Nephron (organoid): ENCODE measurements at regions not wholly inside any gene's neighbourhood (a gene's known extent, or its start where the extent isn't known, plus 50 kb on each side); places are given as distances from the start of the nearest gene placed in this dataset.
"Not testable (repeated sequence)": the region's sequence is repeated elsewhere in the genome, so short reads cannot be mapped to it uniquely, and the experiment has no call there.

Experiments used
- H3K27ac Mint-ChIP-seq, 3 experiments: 2 replicates each; pipeline ENCODE4 v1.8.0; 2020; ENCODE audit warnings: mixed read lengths in 3 of 3, mild to moderate bottlenecking in 2 of 3, moderate library complexity in 1 of 3
- H3K27me3 Mint-ChIP-seq: 2 replicates; pipeline ENCODE4 v1.8.0; 2021; ENCODE audit warnings: low read depth, mild to moderate bottlenecking, moderate library complexity, mixed read lengths
- H3K36me3 Mint-ChIP-seq: 2 replicates; pipeline ENCODE4 v1.8.0; 2020; ENCODE audit warnings: low read depth, mixed read lengths
- H3K4me1 Mint-ChIP-seq: 2 replicates; pipeline ENCODE4 v1.8.0; 2020; ENCODE audit warnings: mixed read lengths
- H3K4me3 Mint-ChIP-seq, 3 experiments: 2 replicates each; pipeline ENCODE4 v1.8.0; 2020; ENCODE audit warnings: mild to moderate bottlenecking in 3 of 3, mixed read lengths in 3 of 3, moderate library complexity in 2 of 3
- H3K9me3 Mint-ChIP-seq: 2 replicates; pipeline ENCODE4 v1.8.0; 2020; ENCODE audit warnings: mixed read lengths
- CTCF ChIP-seq, 3 experiments: fragments of 200-600 bp; sonication (generic); IDR thresholded peaks; one replicate each; pipeline ENCODE4 v1.5.0; 2021; ENCODE audit warnings: antibody characterized with exemption in 3 of 3; ENCODE audit not compliant: unreplicated experiment in 3 of 3

- TF ChIP-seq CTCF (IDR thresholded peaks at IDR 0.05; ENCODE audit: unreplicated experiment in 3 of 3), result no peak
- Mint-ChIP-seq H3K4me3 (no peak overlapping the region), H3K4me1 (no peaks in the 10 kb centered on the region), H3K27me3 (peaks cover 13% of the 10 kb centered on the region), H3K27ac (no peak overlapping the region), H3K9me3 (no peaks in the 10 kb centered on the region), H3K36me3 (no peaks in the 10 kb centered on the region)
These were observed 73.1 kb upstream of the ELN start for GRCh38 chr7:73954861-73955260.

GRCh38 chr7:73960548-73960947 is 67.4 kb upstream of the ELN start:
- no peaks in the 10 kb centered on the region for H3K4me1 Mint-ChIP-seq
- H3K9me3 Mint-ChIP-seq, result peaks cover 25% of the 10 kb centered on the region
- peaks cover 10% of the 10 kb centered on the region for H3K27me3 Mint-ChIP-seq
- peaks cover 4% of the 10 kb centered on the region for H3K36me3 Mint-ChIP-seq
- TF ChIP-seq CTCF (IDR thresholded peaks at IDR 0.05; ENCODE audit: unreplicated experiment in 3 of 3), result no peak
- no peak overlapping the region for H3K4me3 Mint-ChIP-seq
- H3K27ac Mint-ChIP-seq, result no peak overlapping the region

- not testable (repeated sequence) for H3K4me1 Mint-ChIP-seq, H3K27ac Mint-ChIP-seq, H3K27me3 Mint-ChIP-seq, H3K4me3 Mint-ChIP-seq, H3K36me3 Mint-ChIP-seq
- H3K9me3 Mint-ChIP-seq, result peaks cover 25% of the 10 kb centered on the region
These were observed 66.0 kb upstream of the ELN start for GRCh38 chr7:73961991-73962390.

- H3K4me1 Mint-ChIP-seq, result no peaks in the 10 kb centered on the region
- peaks cover 9% of the 10 kb centered on the region for H3K36me3 Mint-ChIP-seq
- no peak for TF ChIP-seq CTCF (IDR thresholded peaks at IDR 0.05; ENCODE audit: unreplicated experiment in 3 of 3)
- H3K27ac Mint-ChIP-seq, result no peak overlapping the region
- H3K9me3 Mint-ChIP-seq, result peaks cover 28% of the 10 kb centered on the region
- no peak overlapping the region for H3K4me3 Mint-ChIP-seq
- peaks cover 10% of the 10 kb centered on the region for H3K27me3 Mint-ChIP-seq
These were observed 64.6 kb upstream of the ELN start for GRCh38 chr7:73963252-73963822.

GRCh38 chr7:73964786-73965185 is 63.2 kb upstream of the ELN start:
- Mint-ChIP-seq H3K9me3 (peaks cover 28% of the 10 kb centered on the region), H3K27ac (no peak overlapping the region), H3K27me3 (peaks cover 10% of the 10 kb centered on the region), H3K4me1 (no peaks in the 10 kb centered on the region), H3K36me3 (peaks cover 9% of the 10 kb centered on the region), H3K4me3 (no peak overlapping the region)
- TF ChIP-seq CTCF (IDR thresholded peaks at IDR 0.05; ENCODE audit: unreplicated experiment in 3 of 3), result no peak

- Mint-ChIP-seq H3K27ac (no peak overlapping the region), H3K36me3 (peaks cover 9% of the 10 kb centered on the region), H3K27me3 (peaks cover 10% of the 10 kb centered on the region), H3K9me3 (peaks cover 25% of the 10 kb centered on the region), H3K4me1 (peaks cover 2% of the 10 kb centered on the region), H3K4me3 (no peak overlapping the region)
- TF ChIP-seq CTCF (IDR thresholded peaks at IDR 0.05; ENCODE audit: unreplicated experiment in 3 of 3), result no peak
These were observed 61.7 kb upstream of the ELN start for GRCh38 chr7:73966062-73966940.
